CD8-positive, alpha-beta memory T cell (primary cell): ENCODE measurements at regions not wholly inside any gene's neighbourhood (a gene's known extent, or its start where the extent isn't known, plus 50 kb on each side); places are given as distances from the start of the nearest gene placed in this dataset.

Source experiments
- CTCF ChIA-PET: fragments of 350-600 bp; sonication (Branson Sonifier 250); formaldehyde crosslinking; loops from one replicate; lab custom pipeline; 2021; ENCODE audit warnings: antibody characterized with exemption; lab: Charles Lee
- POLR2A ChIA-PET: fragments of 350-600 bp; sonication (Branson Sonifier 250); formaldehyde crosslinking; loops from one replicate; lab custom pipeline; 2021; ENCODE audit warnings: antibody characterized with exemption; lab: Charles Lee
- DNase-seq, 5 donors: peaks; one replicate each; pipeline versions ENCODE4 v3.0.0 to v3.0.0-alpha.2; 2020 to 2022; ENCODE audit warnings: mixed read lengths in 1 of 5
- H3K27ac ChIP-seq: one replicate; pipeline ENCODE4 v1.7.0; 2013; ENCODE audit warnings: low read depth, mild to moderate bottlenecking, low read length, moderate library complexity
- H3K27me3 ChIP-seq: 2 replicates; pipeline ENCODE4 v1.7.0; 2013; ENCODE audit warnings: low read length, mild to moderate bottlenecking; ENCODE audit not compliant: insufficient read depth, poor library complexity, severe bottlenecking
- H3K36me3 ChIP-seq: 2 replicates; pipeline ENCODE4 v1.7.0; 2013; ENCODE audit warnings: mild to moderate bottlenecking, low read length, moderate library complexity; ENCODE audit not compliant: insufficient read depth
- H3K4me1 ChIP-seq: 2 replicates; pipeline ENCODE4 v1.7.0; 2013; ENCODE audit warnings: mild to moderate bottlenecking, low read length, moderate library complexity; ENCODE audit not compliant: insufficient read depth
- H3K4me3 ChIP-seq: 2 replicates; pipeline ENCODE4 v1.7.0; 2013; ENCODE audit warnings: mild to moderate bottlenecking, low read length
- H3K9me3 ChIP-seq: 2 replicates; pipeline ENCODE4 v1.7.0; 2013; ENCODE audit warnings: mild to moderate bottlenecking, low read length
- H3K27ac Mint-ChIP-seq, 8 donors: one replicate each; pipeline ENCODE4 v1.8.0; 2020 to 2021; ENCODE audit warnings: mixed read lengths in 8 of 8, mild to moderate bottlenecking in 6 of 8, inconsistent platforms in 3 of 8, moderate library complexity in 3 of 8
- H3K27me3 Mint-ChIP-seq, 2 donors: one replicate each; pipeline ENCODE4 v1.8.0; 2020 to 2021; ENCODE audit warnings: mixed read lengths in 2 of 2, mild to moderate bottlenecking in 1 of 2, moderate library complexity in 1 of 2
- H3K36me3 Mint-ChIP-seq, 3 donors: one replicate each; pipeline ENCODE4 v1.8.0; 2020 to 2021; ENCODE audit warnings: mixed read lengths in 3 of 3, inconsistent platforms in 1 of 3, mild to moderate bottlenecking in 1 of 3
- H3K4me1 Mint-ChIP-seq, 3 donors: one replicate each; pipeline ENCODE4 v1.8.0; 2020 to 2021; ENCODE audit warnings: mixed read lengths in 3 of 3, inconsistent platforms in 1 of 3, mild to moderate bottlenecking in 1 of 3
- H3K4me3 Mint-ChIP-seq, 7 donors: one replicate each; pipeline ENCODE4 v1.8.0; 2020 to 2021; ENCODE audit warnings: mixed read lengths in 7 of 7, mild to moderate bottlenecking in 6 of 7, moderate library complexity in 4 of 7, inconsistent platforms in 2 of 7
- H3K9me3 Mint-ChIP-seq, 5 donors: one replicate each; pipeline ENCODE4 v1.8.0; 2020 to 2022; ENCODE audit warnings: mixed read lengths in 5 of 5, mild to moderate bottlenecking in 3 of 5, moderate library complexity in 2 of 5, inconsistent platforms in 1 of 5

DNA sequence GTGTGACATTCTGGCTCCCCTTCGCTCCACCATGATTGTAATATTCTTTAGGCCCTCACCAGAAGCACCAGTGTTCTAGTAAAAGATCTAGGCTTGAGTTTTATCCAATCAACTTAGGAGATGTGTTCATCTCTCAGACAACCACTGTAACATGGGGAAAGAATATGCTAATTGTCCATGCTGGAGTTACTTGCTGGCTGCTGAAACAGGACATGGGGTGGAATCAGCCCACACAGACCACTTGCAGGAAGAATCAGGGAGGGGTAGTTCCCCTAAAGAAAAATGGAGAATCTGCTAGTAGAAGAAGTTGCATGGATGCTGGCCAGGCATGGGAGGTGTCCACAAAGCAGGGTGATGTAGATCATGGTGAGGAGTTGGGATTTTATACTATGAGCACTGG is 86.2 kb downstream of the FEM1C start:
- Histone ChIP-seq H3K27me3 (no peaks in the 10 kb centered on the region), H3K9me3 (no peaks in the 10 kb centered on the region), H3K36me3 (no peaks in the 10 kb centered on the region), H3K4me1 (no peaks in the 10 kb centered on the region), H3K27ac (no peak overlapping the region), H3K4me3 (no peak overlapping the region)
- peaks cover 9 to 34% of the 10 kb centered on the region in 2 donors for H3K27me3 Mint-ChIP-seq
- no peaks in the 10 kb centered on the region for H3K4me1 Mint-ChIP-seq
- ChIA-PET POLR2A (no interaction called here), CTCF (no interaction called here)
- DNase-seq: no peak
- no peaks in the 10 kb centered on the region for H3K9me3 Mint-ChIP-seq
- no peak overlapping the region for H3K4me3 Mint-ChIP-seq
- no peaks in the 10 kb centered on the region for H3K36me3 Mint-ChIP-seq
- H3K27ac Mint-ChIP-seq: no peak overlapping the region

- Histone ChIP-seq H3K4me1 (no peaks in the 10 kb centered on the region), H3K27ac (no peak overlapping the region), H3K4me3 (no peak overlapping the region), H3K36me3 (no peaks in the 10 kb centered on the region), H3K27me3 (no peaks in the 10 kb centered on the region), H3K9me3 (no peaks in the 10 kb centered on the region)
- Mint-ChIP-seq H3K27ac (no peak overlapping the region), H3K27me3 (peaks cover 9 to 34% of the 10 kb centered on the region in 2 donors), H3K9me3 (no peaks in the 10 kb centered on the region), H3K4me1 (no peaks in the 10 kb centered on the region), H3K4me3 (no peak overlapping the region), H3K36me3 (no peaks in the 10 kb centered on the region)
- no peak for DNase-seq
- POLR2A ChIA-PET: no interaction called here
- CTCF ChIA-PET: no interaction called here
These were observed 86.6 kb downstream of the FEM1C start for GRCh38 chr5:115458003-115458409.

DNA sequence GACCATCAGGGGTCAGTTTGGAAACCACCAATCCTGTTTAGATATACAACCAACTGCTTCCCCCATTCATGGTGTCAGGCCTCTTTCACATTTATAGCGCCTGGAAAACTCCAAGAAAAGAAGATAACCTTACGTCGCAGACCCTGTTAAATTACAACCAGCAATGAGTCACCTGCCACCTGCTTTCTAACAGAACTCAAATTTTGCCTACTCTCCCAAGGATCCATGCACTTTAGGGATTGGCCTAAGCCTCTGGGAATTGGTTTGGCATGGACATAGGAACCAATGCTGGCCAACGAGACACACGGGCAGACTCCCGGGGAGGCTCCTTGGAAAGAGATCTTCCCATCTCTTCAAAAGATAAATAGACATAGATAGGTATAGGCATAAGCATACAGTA is 87.0 kb downstream of the FEM1C start:
- no peak for DNase-seq
- POLR2A ChIA-PET: no interaction called here
- no peaks in the 10 kb centered on the region for H3K4me1 ChIP-seq
- no peaks in the 10 kb centered on the region for H3K36me3 ChIP-seq
- H3K9me3 ChIP-seq: no peaks in the 10 kb centered on the region
- Mint-ChIP-seq H3K4me3 (no peak overlapping the region), H3K27ac (no peak overlapping the region), H3K9me3 (no peaks in the 10 kb centered on the region), H3K4me1 (no peaks in the 10 kb centered on the region), H3K36me3 (no peaks in the 10 kb centered on the region), H3K27me3 (peaks cover 9 to 29% of the 10 kb centered on the region in 2 donors)
- no peaks in the 10 kb centered on the region for H3K27me3 ChIP-seq
- H3K4me3 ChIP-seq: no peak overlapping the region
- H3K27ac ChIP-seq: no peak overlapping the region
- CTCF ChIA-PET: no interaction called here

DNA sequence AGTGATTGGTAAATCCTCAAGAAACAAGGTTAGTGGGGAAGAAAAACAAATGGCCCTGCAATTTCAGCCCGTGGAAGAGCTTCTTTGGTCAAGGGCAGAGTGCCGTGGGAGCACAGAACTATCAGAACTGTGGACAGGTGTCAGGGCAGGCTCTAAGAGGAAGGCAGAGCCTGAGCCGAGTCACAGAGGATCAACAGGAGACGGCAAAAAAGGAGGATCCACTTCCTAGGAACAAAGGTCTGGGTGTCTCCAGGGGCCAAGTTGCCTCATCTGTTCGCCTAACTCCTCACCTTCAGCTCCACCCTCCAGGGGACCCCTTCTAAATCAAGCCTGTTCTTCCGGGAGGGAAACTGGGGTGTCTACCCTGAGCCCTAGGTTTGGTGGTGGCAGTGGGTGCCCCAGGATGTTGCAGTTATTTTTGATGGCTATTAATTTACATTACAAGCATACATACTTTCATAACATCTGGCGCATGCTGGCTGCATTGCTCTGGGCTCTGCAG is 88.0 kb downstream of the FEM1C start:
- no peaks in the 10 kb centered on the region for H3K36me3 ChIP-seq
- Mint-ChIP-seq H3K27me3 (peaks cover 7 to 21% of the 10 kb centered on the region in 2 donors), H3K4me1 (no peaks in the 10 kb centered on the region), H3K27ac (no peak overlapping the region), H3K36me3 (no peaks in the 10 kb centered on the region), H3K9me3 (no peaks in the 10 kb centered on the region), H3K4me3 (no peak overlapping the region)
- no peaks in the 10 kb centered on the region for H3K27me3 ChIP-seq
- H3K9me3 ChIP-seq: no peaks in the 10 kb centered on the region
- no peak overlapping the region for H3K4me3 ChIP-seq
- POLR2A ChIA-PET: no interaction called here
- H3K4me1 ChIP-seq: no peaks in the 10 kb centered on the region
- CTCF ChIA-PET: no interaction called here
- H3K27ac ChIP-seq: no peak overlapping the region
- no peak for DNase-seq

DNA sequence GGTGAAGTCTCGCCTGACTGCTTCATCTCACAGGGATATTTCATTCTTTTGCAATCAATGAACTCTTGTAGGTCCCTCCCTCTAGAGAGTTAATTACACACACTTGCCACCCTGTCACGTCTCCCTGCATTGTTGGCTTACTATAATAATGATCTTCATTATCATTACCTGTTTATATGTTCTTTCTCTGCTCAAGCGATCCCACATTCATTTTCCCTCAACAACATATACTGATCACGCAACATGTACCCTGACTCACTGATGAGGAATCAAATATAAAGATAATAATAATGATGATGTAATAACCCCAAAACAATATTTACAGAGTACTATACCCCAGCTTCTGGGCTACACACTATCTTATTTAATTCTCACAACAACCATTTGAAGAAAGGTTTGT is 88.5 kb downstream of the FEM1C start:
- peaks cover 7 to 17% of the 10 kb centered on the region in 2 donors for H3K27me3 Mint-ChIP-seq
- no peak for DNase-seq
- H3K4me1 Mint-ChIP-seq: no peaks in the 10 kb centered on the region
- CTCF ChIA-PET: no interaction called here
- no peak overlapping the region for H3K27ac Mint-ChIP-seq
- Histone ChIP-seq H3K4me3 (no peak overlapping the region), H3K27ac (no peak overlapping the region), H3K9me3 (no peaks in the 10 kb centered on the region), H3K36me3 (no peaks in the 10 kb centered on the region), H3K27me3 (no peaks in the 10 kb centered on the region), H3K4me1 (no peaks in the 10 kb centered on the region)
- H3K36me3 Mint-ChIP-seq: no peaks in the 10 kb centered on the region
- POLR2A ChIA-PET: no interaction called here
- H3K9me3 Mint-ChIP-seq: no peaks in the 10 kb centered on the region
- H3K4me3 Mint-ChIP-seq: no peak overlapping the region

DNA sequence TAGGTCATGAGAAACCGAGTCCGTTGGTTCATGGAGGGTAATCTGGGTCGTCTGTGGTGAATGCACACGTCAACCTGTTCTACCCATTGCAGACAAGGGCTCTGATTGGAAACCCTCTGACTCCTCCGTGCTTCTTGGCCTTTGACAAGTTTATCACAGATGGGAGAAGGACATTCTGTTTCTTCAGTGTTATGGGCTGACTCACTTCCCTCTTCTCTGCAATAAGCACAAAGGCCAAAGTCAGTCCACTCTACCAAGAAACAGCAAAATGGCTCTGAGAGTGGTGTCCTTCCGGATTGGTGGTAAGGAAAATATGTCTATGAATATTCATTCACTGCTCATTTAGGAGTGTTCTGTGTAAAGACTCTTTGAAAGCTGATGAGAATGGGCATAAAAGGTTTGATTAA is 89.3 kb downstream of the FEM1C start:
- H3K36me3 Mint-ChIP-seq: no peaks in the 10 kb centered on the region
- H3K27ac Mint-ChIP-seq: no peak overlapping the region
- Histone ChIP-seq H3K27ac (no peak overlapping the region), H3K4me3 (no peak overlapping the region), H3K9me3 (no peaks in the 10 kb centered on the region), H3K4me1 (no peaks in the 10 kb centered on the region), H3K36me3 (no peaks in the 10 kb centered on the region), H3K27me3 (no peaks in the 10 kb centered on the region)
- ChIA-PET CTCF (no interaction called here), POLR2A (no interaction called here)
- no peaks in the 10 kb centered on the region for H3K4me1 Mint-ChIP-seq
- H3K9me3 Mint-ChIP-seq: no peaks in the 10 kb centered on the region
- H3K27me3 Mint-ChIP-seq: peaks cover 7 to 17% of the 10 kb centered on the region in 2 donors
- H3K4me3 Mint-ChIP-seq: no peak overlapping the region
- DNase-seq: no peak

- Histone ChIP-seq H3K27ac (no peak overlapping the region), H3K27me3 (no peaks in the 10 kb centered on the region), H3K4me1 (no peaks in the 10 kb centered on the region), H3K4me3 (no peak overlapping the region), H3K9me3 (no peaks in the 10 kb centered on the region), H3K36me3 (no peaks in the 10 kb centered on the region)
- Mint-ChIP-seq H3K4me3 (no peak overlapping the region), H3K27ac (no peak overlapping the region), H3K36me3 (no peaks in the 10 kb centered on the region), H3K9me3 (no peaks in the 10 kb centered on the region), H3K27me3 (peaks cover 7 to 17% of the 10 kb centered on the region in 2 donors), H3K4me1 (no peaks in the 10 kb centered on the region)
- ChIA-PET POLR2A (no interaction called here), CTCF (no interaction called here)
- DNase-seq: no peak
These were observed 91.0 kb downstream of the FEM1C start for GRCh38 chr5:115453391-115454095.

DNA sequence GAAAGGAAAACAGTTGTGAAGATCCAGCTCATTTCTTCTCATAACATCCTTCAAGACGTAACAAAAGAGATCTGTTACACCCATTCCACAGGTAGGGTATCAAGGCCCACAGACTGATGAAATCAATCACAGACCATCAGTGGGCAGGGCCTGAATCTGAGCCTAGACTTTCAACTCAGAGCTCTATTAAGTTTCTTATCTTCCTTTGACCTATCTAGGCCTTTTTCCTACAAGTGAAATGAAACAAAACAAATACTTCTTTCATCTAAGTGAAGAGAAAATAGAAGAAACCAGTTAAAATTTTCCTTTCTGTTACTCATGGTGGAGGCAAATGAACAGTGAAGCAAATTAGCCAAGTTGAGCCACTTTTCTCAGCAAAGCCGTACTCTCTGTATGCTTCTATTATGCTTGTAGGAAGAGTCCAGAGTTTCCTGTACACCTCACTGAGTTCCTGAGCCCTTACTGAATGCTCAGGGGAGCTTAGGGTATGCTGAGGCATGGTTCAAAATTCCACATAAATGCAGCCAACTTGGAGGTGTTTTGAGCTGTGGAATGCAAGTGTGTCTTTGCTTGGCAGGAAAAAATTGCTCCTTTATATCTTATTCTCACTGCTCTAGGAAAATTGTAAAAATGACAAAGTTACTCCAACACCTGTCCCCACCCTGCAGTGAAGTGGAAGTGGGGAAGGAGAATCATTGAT is 91.9 kb downstream of the FEM1C start:
- Histone ChIP-seq H3K27ac (no peak overlapping the region), H3K36me3 (no peaks in the 10 kb centered on the region), H3K9me3 (no peaks in the 10 kb centered on the region), H3K4me3 (no peak overlapping the region), H3K4me1 (no peaks in the 10 kb centered on the region), H3K27me3 (no peaks in the 10 kb centered on the region)
- no peaks in the 10 kb centered on the region for H3K36me3 Mint-ChIP-seq
- no peak overlapping the region for H3K27ac Mint-ChIP-seq
- H3K4me3 Mint-ChIP-seq: no peak overlapping the region
- DNase-seq: no peak
- ChIA-PET CTCF (no interaction called here), POLR2A (no interaction called here)
- peaks cover 7 to 16% of the 10 kb centered on the region in 2 donors for H3K27me3 Mint-ChIP-seq
- H3K9me3 Mint-ChIP-seq: no peaks in the 10 kb centered on the region
- H3K4me1 Mint-ChIP-seq: no peaks in the 10 kb centered on the region
